Erythroblast (primary cell): ENCODE measurements at regions not wholly inside any gene's neighbourhood (a gene's known extent, or its start where the extent isn't known, plus 50 kb on each side); places are given as distances from the start of the nearest gene placed in this dataset.
"Not testable (repeated sequence)": the region's sequence is repeated elsewhere in the genome, so short reads cannot be mapped to it uniquely, and the experiment has no call there.

Experiments
- DNase-seq, 2 experiments: peaks; one replicate each; lab custom pipeline; 2025; lab: John Stamatoyannopoulos, UW
- GATA1 ChIP-seq: IDR thresholded peaks from 2 replicates; pipeline ENCODE4 v1.6.1; 2011; ENCODE audit warnings: low read depth, mild to moderate bottlenecking, control low read depth, low read length, moderate library complexity
- POLR2A ChIP-seq: IDR thresholded peaks from 2 replicates; pipeline ENCODE4 v1.6.1; 2011; ENCODE audit warnings: mild to moderate bottlenecking, low read length

- not testable (repeated sequence) for DNase-seq
Measured at GRCh38 chr21:31819692-31820091, 53.1 kb upstream of the HUNK start.

DNA sequence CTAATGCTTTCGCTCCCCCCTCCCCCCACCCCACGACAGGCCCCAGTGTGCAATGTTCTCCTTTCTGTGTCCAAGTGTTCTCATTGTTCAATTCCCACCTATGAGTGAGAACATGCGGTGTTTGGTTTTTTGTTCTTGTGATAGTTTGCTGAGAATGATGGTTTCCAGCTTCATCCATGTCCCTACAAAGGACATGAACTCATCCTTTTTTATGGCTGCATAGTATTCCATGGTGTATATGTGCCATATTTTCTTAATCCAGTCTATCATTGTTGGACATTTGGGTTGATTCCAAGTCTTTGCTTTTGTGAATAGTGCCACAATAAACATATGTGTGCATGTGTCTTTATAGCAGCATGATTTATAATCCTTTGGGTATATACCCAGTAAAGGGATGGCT, 58.5 kb upstream of the HUNK start:
- DNase-seq: not testable (repeated sequence)

DNA sequence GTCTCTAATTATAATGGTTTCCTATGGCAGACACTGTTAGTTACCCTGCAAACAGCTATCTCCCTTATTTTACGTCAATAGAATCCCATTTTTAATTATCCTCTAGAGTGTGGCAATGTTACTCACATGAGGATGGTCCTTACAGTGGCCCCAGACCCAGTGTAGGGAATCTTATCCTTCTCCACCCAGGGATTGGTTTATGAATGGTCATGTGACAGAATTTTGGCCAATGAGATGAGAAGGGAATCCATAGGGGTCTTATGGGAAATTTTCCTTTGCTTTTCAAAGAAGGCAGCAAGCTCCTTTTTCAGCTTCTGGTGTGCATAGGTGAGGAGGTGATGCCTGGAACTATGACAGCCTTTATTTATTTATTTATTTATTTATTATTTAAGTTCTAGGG, 59.0 kb upstream of the HUNK start:
- DNase-seq: no peak
- no peak for TF ChIP-seq GATA1
- TF ChIP-seq POLR2A: no peak

DNA sequence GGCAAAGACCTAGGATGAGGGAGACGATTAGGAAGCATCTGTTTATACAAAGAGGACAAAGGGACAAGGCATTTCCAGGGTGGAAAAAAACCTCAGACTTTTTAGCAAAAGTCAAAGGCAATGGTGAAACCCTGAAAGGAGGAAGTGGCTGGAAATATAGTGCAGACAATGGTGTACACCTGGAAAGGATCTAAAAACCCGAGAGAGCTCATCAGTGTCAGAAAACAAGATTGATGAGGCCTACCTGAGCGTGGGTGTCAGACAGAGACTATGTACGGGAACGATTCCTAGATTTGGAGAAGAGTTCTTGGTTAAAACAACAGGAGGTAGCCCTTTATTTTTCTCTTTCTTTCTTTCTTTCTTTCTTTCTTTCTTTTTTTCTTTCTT, 68.8 kb upstream of the HUNK start:
- DNase-seq: no peak
- TF ChIP-seq POLR2A (no peak), GATA1 (no peak)

- no peak for DNase-seq
- TF ChIP-seq GATA1 (no peak), POLR2A (no peak)
Measured at GRCh38 chr21:31803039-31804007, 69.5 kb upstream of the HUNK start.

GRCh38 chr21:31802331-31802730, 70.4 kb upstream of the SCAF4 start:
- TF ChIP-seq GATA1 (no peak), POLR2A (no peak)
- no peak for DNase-seq

GRCh38 chr21:31801551-31802219, 69.8 kb upstream of the SCAF4 start:
- TF ChIP-seq GATA1 (no peak), POLR2A (no peak)
- no peak for DNase-seq

DNA sequence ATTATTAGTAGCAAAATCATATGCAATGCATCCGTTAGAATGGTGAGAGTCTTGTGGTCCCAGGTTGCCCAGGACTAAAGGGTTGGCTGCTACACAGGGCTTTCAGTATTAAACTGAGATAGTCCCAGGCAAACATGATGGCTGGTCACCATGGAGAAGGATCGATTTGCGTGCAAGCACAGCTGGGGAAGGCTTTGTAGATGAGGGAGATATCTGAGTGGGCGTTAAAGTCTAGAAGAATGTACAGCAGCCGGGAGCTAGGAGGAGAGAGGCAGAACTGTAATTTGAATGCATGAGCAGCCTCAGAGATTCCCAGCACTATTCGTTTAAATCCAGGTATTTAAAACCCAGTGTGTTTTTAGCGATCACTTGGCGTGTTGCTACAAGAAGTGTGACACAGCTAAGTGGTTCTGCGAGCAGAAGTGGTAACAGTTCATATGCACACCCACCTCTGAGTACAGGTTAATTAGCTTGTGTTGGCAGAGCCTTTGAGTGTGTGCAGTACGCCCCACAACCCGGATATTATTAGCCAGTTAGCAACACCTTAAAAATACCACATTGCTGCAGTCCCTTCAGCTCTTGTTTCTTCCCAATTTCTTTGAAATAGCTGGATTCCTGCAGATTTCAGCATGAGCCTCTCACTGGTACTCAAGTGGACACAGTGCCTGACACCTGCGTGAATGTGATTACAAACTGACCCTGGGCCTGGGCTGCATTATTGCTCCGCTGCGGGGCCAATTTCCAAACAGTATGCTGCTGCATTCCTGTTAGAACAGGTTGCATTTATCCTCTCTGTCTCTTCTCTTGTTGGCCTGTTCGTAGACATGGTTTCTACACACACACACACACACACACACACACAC, 67.2 kb upstream of the SCAF4 start:
- DNase-seq: no peak
- TF ChIP-seq POLR2A: no peak
- TF ChIP-seq GATA1: no peak

DNA sequence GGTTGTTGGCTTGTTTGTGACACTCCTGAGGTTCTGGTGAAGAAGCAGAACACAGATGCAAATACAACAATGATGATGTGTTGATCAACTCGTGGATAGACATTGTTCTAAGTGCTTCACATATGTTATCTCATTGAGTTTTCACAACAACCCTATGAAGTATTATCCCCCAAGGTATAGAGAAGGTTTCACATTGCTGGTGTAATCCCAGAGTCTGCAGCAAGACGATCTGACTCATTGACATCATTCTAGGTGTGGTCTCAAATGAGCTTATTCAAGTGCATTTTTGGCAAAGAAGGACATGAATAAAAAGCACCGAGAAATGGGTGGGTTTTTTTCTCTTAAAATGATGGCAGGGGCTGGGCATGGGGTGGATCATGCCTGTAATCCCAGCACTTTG, 64.1 kb upstream of the SCAF4 start:
- no peak for DNase-seq
- TF ChIP-seq GATA1 (no peak), POLR2A (no peak)

GRCh38 chr21:31790420-31790819, 58.5 kb upstream of the SCAF4 start:
- not testable (repeated sequence) for DNase-seq

- no peak for TF ChIP-seq GATA1
- TF ChIP-seq POLR2A: no peak
- no peak for DNase-seq
Measured at GRCh38 chr21:31788581-31788980, 56.7 kb upstream of the SCAF4 start.

DNA sequence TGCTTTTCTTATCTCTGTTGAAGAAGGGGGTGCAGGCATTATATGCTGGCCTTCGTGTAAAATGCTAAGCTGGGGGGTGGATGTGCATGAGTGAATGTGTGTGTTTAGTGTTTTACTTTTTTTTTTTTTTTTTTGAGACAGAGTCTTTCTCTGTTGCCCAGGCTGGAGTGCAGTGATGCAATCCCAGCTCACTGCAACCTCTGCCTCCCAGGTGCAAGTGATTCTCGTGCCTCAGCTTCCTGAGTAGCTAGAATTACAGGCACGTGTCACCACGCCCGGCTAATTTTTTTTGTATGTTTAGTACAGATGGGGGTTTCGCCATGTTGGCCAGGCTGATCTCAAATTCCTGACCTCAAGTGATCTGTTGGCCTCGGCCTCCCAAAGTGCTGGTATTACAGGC, 55.8 kb upstream of the SCAF4 start:
- not testable (repeated sequence) for DNase-seq

DNA sequence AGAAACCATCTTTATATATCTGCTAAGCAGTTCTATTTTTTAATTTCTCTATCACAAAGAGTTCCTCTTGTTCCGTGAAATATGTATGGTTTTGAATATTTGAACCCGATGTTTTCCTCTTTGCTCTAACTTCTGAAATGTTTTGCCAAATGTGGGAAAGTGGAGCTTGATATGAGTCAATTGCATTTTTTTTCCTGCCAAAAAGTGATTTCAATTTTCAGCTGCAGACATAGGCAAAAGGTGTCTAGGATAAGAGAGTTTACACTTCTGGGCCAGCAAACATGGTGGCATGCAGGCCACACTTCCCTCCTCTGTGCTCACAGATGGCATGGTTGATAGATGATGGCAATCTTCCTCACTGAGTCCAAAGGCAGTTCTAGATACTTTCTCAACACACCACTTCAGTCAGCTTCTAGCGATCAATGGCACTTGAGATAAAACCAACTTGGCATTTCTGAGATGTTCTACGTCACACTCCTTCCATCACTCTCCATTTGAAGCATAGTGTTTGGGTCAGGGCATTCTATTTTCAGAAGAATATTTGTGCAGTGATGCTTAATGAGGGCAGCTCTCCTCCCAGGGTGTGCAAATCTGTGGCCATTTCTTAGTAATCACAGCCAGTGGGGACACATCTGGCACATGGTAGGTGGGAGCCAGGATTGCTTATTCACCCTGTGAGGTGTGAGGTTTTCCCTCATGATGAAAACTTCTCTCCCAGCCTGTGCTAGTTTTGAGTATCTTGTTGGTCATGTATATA, 54.4 kb upstream of the SCAF4 start:
- no peak for TF ChIP-seq POLR2A
- no peak for TF ChIP-seq GATA1

GRCh38 chr21:31785237-31786163, 53.6 kb upstream of the SCAF4 start:
- peak; percentile 64 to 76 for DNase-seq

More for the DNA sequence above, 54.4 kb upstream of the SCAF4 start:
- no peak for DNase-seq
